GM12801 (cell line): ENCODE measurements at regions not wholly inside any gene's neighbourhood (a gene's known extent, or its start where the extent isn't known, plus 50 kb on each side); places are given as distances from the start of the nearest gene placed in this dataset.

Experiments
- CTCF ChIP-seq: IDR thresholded peaks from one replicate; pipeline ENCODE4 v1.5.1; 2011; ENCODE audit warnings: control low read depth; ENCODE audit not compliant: insufficient read length; ENCODE audit errors: extremely low read depth

- TF ChIP-seq CTCF = no peak
Observed at GRCh38 chr20:53828682-53829254, 235.1 kb upstream of the ZNF217 start.

DNA sequence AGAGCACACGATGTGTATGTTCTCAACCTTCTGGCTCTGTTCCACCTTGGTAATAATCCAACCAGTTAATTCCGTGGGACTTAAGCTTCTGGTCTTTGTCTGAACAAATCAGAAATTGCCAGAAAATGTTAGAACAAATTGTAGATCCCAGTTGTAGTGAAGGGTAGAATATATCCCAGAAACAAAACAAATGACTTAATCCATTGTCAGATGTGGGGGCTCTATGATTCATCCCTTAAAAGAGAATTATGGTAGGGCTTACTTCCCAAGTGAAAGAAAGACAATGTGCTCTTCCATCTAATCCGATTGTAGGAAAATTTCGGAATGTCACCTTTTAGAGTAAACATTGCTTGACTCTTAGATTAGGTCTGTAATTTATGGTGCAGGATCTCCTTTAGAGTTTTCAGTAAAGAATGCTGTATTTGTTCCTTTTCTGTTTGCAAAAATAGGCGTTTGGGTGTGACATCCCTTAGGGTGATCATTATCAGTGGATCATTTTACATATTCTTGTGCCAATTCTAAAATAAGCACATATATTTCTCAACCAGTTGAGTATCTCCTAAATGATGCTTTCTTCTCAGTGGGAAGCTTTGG lies 234.5 kb upstream of the ZNF217 start:
- TF ChIP-seq CTCF = no peak

DNA sequence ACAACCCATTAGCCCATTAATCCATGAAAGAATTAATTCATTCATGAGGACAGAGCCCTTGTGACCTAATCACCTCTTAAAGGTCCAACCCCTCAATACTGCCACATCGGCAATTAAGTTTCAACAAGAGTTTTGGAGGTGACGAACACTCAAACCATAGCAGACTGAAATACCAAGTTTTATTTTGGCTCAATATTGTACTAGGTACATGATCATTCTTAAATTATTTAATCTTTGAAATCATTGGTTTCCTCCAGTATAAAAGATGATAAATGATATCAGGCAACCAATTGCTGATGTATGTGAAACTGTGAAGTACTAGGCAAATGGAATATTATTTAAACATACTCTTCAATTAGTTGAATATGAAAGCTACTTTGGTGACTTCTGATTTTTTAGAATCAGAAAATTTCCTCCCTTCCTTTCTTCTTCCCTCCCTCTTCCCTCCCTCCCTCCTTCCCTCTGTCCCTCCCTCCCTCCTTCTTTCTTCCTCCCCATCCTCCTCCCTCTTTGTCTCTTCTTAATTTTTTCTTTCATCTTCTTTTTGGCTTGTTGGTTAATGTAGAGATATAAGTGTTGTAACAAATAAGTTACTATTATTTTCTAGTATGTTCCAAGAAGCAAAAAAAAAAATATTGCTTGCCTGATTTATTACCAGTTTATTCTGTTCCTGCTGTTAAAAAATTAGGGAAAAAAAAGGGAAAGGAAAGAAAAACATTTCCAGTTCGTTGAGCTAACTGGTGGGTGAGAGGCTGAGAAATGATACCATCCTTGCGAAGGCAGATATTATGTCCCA lies 233.9 kb upstream of the ZNF217 start:
- TF ChIP-seq CTCF = no peak

DNA sequence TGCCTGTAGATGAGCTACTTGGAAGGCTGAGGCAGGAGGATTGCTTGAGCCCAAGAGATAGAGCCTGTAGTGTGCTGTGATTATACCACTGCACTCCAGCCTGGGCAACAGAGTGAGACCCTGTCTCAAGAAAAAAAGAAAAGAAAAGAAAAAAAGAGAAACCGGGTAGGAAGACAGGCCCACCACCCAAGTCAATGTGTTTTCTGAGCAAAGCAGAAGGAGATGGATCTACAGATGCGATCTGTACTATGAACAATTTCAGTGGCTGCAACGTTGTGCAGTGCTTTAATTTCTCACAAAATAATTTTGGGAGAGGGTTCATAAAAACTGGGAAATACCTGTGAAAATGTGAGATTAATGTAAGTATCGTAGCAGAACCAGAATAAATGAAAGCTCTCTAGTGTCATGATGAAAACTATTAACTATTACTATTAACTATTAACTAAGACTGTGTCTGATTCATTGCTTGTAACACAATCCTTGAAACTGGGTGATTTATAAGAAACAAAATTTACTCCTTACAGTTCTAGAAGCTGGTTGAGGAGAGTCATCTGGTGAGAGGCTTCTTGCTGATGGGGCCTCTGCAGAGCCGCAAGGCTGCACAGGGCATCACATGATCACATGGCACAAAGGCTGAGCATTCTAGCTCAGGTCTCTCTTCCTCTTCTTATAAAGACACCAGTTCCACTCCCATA lies 233.1 kb upstream of the ZNF217 start:
- no peak for TF ChIP-seq CTCF

- TF ChIP-seq CTCF = no peak
Observed at GRCh38 chr20:53826090-53826489, 232.5 kb upstream of the ZNF217 start.

DNA sequence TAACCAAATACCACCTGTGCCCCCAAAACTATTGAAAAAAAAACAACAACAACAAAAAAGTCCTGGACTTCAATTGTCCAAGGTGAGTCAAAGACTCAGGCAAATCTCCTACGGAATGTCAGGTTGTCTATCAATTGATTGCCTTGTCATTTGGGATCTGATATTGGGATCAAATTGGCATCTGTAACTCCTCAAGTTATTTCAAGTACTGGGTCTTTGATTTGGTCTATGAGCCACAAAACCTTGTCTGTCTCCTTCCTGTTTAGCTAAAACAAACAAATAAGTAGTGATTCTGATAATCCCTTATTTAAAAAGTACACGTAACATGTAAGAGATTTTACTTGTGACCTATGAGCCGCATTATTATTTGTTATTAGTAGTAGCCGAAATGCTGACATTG lies 231.6 kb upstream of the ZNF217 start:
- TF ChIP-seq CTCF = no peak

DNA sequence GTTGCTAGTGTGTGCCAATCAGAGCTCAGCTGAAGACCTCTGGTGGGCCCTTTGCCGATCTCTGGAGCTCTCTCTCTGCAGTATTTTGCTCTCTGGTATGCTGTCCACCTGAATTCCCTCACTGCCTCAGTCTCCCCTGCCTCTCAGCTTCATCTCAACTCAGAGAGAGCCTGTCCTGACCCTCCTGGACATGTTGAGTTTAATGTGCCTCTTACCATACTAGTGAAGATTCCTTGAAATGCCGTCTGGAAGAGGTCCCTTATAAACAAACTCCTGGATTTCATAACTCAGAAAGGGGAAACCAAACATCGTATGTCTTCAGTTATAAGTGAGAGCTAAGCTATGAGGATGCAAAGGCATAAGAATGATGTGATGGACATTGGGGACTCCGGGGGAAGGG lies 231.1 kb upstream of the ZNF217 start:
- no peak for TF ChIP-seq CTCF
